HG03460 (cell line): ENCODE measurements at regions not wholly inside any gene's neighbourhood (a gene's known extent, or its start where the extent isn't known, plus 50 kb on each side); places are given as distances from the start of the nearest gene placed in this dataset.
"Not testable (repeated sequence)": the region's sequence is repeated elsewhere in the genome, so short reads cannot be mapped to it uniquely, and the experiment has no call there.

ENCODE experiments used
- ATAC-seq: cut with Tn5 transposase; IDR thresholded peaks from one replicate; pipeline ENCODE4 v1.9.1; 2021; ENCODE audit not compliant: unreplicated experiment

GRCh38 chr5:18754201-18754600, 1119.9 kb downstream of the TAF11L14 start:
- ATAC-seq: no peak

DNA sequence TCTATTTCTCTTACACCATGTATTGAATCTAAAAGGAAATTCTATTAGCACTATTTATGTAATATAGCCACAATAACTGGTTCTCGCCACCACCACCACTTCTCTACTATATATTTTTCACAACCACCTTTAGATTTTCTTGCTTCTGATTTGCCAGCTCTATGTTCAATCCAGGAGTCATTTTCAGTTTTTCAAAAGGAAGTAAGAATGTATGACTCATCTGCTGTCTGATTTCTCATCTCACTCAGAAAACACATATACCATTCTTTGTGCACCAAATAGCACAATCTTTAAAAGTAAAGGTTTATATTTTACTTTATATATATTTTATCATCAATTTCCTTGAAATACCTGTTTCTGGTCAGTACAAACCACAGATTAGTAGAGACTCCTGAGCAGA, 1127.5 kb downstream of the TAF11L14 start:
- peak; percentile 61 for ATAC-seq

- ATAC-seq: no peak
Observed at GRCh38 chr5:18764161-18764560, 1129.9 kb downstream of the TAF11L14 start.

DNA sequence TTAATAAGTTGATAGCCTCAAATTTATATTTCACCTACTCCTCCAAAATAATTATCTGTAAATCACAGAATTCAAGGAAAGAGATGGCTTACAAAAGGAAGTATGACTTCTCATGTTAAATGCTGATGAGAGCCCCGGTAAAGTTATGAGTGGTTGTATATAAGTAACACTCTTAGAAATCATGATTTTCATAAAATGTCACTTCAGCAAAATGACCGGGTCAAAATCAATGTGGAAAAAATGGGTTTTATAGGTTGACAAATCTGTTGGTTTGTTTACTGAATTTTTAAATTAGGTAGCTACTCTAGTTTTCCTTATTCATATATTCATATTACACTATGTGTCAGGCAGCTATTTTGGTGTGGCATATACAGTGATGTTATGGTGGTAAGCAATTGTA, 1131.0 kb downstream of the TAF11L14 start:
- ATAC-seq: no peak

- no peak for ATAC-seq
Observed at GRCh38 chr5:18771097-18771610, 1136.9 kb downstream of the TAF11L14 start.

DNA sequence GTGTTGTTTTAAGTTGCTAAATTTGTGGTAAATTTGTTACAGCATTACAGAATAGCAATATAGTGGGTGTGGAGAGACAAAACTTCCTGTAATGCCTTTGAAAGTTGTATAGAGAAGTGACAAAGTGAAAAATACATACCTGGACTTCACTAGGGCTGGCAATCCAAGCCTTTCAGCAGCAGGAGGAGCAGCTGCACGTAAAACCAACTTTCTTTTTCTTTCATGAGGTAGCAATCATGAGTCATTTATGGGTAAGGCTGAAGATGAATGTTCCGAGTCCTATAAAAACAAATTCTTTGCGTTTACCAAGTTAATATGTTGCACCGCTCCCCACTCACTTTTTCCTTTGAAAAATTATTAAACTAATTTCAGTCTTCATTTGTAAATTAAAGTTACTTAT, 1138.2 kb downstream of the TAF11L14 start:
- no peak for ATAC-seq

DNA sequence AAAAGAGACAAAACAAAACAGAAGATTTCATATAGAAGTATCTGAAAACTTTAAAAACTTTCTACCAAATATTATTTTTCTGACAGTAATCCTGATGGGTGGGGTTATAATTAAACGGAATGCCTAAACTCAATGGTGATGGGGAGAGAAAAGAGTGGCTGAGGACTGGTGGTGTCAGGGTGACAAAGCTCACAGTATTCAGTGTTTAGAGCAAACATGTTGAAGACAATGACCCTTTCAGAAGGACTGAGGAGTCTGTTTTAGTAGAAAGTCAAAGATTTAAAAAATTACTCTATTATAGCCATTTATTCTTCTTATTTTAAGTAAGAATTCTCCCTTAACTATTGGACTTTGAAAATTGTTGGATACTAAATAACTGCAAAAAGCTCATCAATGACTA, 1144.0 kb downstream of the TAF11L14 start:
- ATAC-seq: no peak

DNA sequence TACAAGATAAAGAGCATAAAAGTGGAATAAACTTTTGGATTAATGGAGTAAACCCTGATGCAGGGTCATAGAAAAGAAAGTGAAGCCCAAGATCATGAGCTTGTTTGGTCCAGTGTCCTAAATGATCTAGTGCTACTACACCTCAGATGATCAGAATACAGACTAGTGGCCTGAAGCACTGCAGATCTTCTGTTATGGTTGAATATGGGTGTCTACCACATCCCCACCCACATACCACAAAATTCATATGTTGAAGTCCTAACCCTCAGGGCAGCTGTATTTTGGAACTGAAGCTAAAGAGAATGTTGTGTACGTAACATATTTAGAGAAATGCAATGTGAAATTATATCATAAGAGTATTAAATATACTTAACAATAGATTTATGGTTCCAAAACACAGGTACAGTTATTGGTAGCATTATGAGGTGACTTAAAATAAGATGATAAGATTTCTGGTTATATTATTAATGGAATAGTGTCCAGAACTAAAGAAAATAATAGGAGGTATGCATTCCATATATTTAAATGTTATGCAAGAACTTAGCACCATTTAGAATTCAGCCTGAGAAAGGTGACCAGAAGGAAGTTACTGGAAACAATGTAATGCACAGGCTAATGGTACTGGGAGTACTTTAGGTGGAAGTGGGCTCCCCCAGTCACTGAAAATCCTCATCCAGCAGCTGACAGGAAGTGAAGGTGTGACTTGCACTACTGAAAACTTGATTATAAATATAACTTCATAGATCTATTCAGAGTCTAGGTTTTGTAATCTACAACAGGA, 1155.1 kb downstream of the TAF11L14 start:
- ATAC-seq: no peak

DNA sequence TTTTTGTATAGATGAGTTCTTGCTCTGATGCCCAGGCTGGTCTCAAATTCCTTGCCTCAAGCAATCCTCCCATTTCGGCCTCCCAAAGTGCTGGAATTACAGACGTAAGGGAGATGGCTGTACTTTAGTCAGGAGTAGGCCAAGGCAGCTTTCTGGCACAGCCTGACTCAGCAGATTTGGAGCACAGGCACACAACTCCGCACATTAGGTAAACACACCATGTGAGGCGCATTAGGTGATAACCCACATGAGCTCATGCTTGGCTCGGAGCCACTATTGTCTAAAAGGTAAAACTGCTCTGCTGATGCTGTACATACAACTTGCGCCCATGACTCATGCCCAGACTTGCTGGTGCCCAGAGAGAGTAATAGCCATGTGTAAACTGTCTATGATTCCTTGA, 1157.9 kb downstream of the TAF11L14 start:
- ATAC-seq: no peak

DNA sequence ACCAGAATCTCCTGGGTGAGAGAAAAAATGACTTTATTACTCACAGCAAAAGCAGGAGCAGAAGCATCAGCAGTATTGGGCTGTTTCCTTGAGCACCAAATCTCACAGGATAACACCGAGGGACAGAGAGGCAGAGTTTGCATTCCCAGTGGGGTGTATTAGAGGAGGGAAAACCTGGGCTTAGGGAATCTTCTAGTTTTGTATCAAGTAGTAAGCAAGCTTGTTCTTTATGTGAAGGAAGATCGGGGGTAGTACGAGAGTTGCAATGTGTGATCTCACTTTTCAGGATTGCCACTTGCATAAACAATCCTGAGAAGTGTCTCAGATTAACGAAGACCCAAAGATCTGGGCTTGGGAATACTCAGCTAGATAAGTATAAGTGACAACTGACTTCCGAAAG, 1163.0 kb downstream of the TAF11L14 start:
- ATAC-seq: no peak

- no peak for ATAC-seq
Observed at GRCh38 chr5:18798058-18798457, 1163.8 kb downstream of the TAF11L14 start.

- no peak for ATAC-seq
Observed at GRCh38 chr5:18799482-18800128, 1165.3 kb downstream of the TAF11L14 start.

- ATAC-seq: no peak
Observed at GRCh38 chr5:18800293-18801025, 1166.2 kb downstream of the TAF11L14 start.

DNA sequence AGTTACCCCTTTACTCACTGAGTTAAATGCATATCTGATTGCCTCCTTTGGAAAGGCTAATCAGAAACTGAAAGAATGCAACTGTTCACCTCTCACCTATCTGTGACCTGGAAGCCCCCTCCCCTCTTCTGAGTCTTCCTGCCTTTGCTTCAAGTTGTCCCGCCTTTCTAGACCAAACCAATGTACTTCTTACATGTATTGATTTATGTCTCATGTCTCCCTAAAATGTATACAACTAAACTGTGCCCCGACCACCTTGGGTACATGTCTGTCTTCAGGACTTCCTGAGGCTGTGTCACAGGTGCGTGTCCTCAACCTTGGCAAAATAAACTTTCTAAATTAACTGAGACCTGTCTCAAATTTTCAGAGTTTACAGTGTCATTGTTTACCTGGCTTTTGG, 1167.2 kb downstream of the TAF11L14 start:
- ATAC-seq: not testable (repeated sequence)

- ATAC-seq: no peak
Observed at GRCh38 chr5:18802336-18802735, 1168.1 kb downstream of the TAF11L14 start.

- no peak for ATAC-seq
Observed at GRCh38 chr5:18805376-18805775, 1171.1 kb downstream of the TAF11L14 start.

- no peak for ATAC-seq
Observed at GRCh38 chr5:18807256-18808149, 1173.2 kb downstream of the TAF11L14 start.

DNA sequence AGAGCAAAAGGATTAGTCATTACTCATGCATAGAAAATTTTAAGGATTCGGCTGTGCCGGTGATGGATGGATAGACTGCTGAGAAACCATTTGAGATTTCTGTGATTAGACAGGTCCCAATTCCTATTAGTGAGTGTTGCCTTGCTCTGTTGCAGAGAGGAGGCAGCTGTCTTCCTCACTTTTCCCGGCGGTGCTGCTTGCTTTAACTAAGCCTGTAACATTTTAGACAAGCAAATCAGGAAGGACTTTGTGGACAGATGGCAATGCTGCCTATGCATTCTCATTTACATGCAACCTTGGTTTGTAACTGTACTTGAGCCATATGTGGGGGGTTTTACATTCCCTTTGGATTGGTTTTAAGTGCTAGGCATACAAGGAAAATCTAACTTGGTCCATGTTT, 1176.3 kb downstream of the CDH18 start:
- no peak for ATAC-seq

- ATAC-seq: no peak
Observed at GRCh38 chr5:18828351-18828750, 1159.6 kb downstream of the CDH18 start.

- no peak for ATAC-seq
Observed at GRCh38 chr5:18829539-18829938, 1158.5 kb downstream of the CDH18 start.

DNA sequence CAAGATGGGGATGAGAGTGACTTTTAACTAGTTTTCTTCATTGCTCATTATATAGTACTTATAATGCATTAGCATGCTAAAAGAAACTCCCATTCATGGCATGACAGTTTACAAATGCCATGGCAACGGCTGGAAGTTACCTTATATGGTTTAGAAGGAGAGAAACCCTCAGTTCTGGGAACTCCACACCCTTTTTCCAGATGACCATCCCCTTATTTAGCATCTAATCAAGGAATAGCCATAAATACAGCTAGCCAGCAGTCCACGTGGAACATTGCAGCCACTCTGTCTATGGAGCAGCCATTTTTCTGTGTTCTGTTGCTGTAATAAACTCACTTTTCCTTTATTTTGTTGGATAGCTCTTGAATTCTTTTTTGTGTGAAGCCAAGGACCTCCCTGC, 1137.8 kb downstream of the CDH18 start:
- ATAC-seq: no peak
